ENCODE measurements at regions not wholly inside any gene's neighbourhood (a gene's known extent, or its start where the extent isn't known, plus 50 kb on each side); places are given as distances from the start of the nearest gene placed in this dataset.

DNA sequence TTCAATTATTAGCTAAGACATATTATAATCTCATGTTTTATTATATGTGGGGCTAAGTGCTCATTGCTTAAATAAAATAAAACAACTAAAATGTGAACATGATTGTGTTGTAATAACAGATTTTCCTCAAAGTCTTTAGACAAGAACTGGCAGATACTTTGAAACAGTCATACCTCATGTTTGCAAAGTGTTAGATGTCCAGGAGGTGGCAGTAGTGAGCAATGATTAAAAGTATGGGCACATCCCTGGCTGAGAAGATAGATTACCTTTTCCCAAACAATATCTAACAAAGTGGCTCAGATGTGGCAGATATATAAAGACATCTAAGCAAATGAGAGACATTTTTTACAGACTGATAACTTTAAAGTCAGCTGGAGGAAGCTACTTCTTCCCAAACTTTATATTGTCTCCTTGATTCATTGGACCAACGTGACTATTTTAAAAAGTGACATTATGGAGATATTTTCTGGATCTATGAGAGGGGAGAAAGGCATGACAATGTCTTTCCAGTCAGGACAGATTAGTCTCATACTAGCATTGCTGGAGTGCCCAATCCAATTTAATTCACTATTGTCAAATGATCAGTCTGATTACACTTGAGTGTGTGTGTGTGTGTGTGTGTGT is 269.8 kb downstream of the S1PR1 start:
- peak; percentile 13 for DNase-seq
- TF ChIP-seq POLR2A (IDR thresholded peaks at IDR 0.05) = no peak
- TF ChIP-seq, protein P1, sequence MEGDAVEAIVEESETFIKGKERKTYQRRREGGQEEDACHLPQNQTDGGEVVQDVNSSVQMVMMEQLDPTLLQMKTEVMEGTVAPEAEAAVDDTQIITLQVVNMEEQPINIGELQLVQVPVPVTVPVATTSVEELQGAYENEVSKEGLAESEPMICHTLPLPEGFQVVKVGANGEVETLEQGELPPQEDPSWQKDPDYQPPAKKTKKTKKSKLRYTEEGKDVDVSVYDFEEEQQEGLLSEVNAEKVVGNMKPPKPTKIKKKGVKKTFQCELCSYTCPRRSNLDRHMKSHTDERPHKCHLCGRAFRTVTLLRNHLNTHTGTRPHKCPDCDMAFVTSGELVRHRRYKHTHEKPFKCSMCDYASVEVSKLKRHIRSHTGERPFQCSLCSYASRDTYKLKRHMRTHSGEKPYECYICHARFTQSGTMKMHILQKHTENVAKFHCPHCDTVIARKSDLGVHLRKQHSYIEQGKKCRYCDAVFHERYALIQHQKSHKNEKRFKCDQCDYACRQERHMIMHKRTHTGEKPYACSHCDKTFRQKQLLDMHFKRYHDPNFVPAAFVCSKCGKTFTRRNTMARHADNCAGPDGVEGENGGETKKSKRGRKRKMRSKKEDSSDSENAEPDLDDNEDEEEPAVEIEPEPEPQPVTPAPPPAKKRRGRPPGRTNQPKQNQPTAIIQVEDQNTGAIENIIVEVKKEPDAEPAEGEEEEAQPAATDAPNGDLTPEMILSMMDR (IDR thresholded peaks at IDR 0.05) = peak; percentile 44 to 69 (median 57)

DNA sequence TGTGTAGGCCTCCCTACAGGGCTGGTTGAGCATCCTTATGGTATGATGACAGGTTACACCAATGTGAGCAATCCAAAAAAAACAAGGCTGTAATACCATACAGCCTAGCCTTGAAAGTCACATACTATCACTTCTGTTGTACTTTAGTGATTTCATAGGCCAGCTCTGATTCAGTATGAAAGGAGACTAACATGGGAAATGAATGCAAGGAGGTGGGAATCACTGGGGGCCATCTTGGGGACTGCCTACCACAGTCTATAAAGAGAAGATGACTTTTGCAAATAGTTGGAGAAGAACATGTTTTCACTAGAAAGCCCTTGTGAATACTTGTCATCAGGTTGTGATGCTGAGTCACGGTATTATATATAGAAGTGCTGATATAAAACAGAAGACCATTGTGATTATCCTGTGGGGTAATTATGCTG is 270.7 kb downstream of the S1PR1 start:
- TF ChIP-seq POLR2AphosphoS5 (IDR thresholded peaks at IDR 0.05) = no peak
- TF ChIP-seq EP300 (IDR thresholded peaks at IDR 0.05; ENCODE audit: low read depth) = no peak
- TF ChIP-seq, protein P1 (IDR thresholded peaks at IDR 0.05) = no peak
- TF ChIP-seq POLR2A (IDR thresholded peaks at IDR 0.05) = no peak
- Histone ChIP-seq H3K9me3 (no peaks in the 10 kb centered on the region), H3K4me3 (no peak overlapping the region), H3K36me3 (no peaks in the 10 kb centered on the region), H3K27me3 (no peaks in the 10 kb centered on the region), H3K27ac (no peak overlapping the region), H3K4me1 (peaks cover 0 to 3% (median 0%) of the 10 kb centered on the region in 4 donors)
- in situ Hi-C loops (cut with MboI; ENCODE audit: low pct_ligation_motif_present in 1 of 4, low pct_unique_long_range_greater_than_20kb in 1 of 4, low sequenced_read_pairs in 3 of 4) = no loop called here
- WGBS, 2 donors (ENCODE audit: low coverage in 1 of 2) = 82 to 100% methylated on average over 1 of the region's 1 CpG
- no peak for DNase-seq
- intact Hi-C loops (cut with DNase I; ENCODE audit: low total_unique reads) = no loop called here

More for the DNA sequence above, 269.8 kb downstream of the S1PR1 start:
- Histone ChIP-seq H3K9me3 (no peaks in the 10 kb centered on the region), H3K36me3 (no peaks in the 10 kb centered on the region), H3K27ac (no peak overlapping the region), H3K27me3 (no peaks in the 10 kb centered on the region), H3K4me3 (no peak overlapping the region), H3K4me1 (no peaks in the 10 kb centered on the region)
- in situ Hi-C loops (cut with MboI; ENCODE audit: low pct_ligation_motif_present in 1 of 4, low pct_unique_long_range_greater_than_20kb in 1 of 4, low sequenced_read_pairs in 3 of 4) = no loop called here
- intact Hi-C loops (cut with DNase I; ENCODE audit: low total_unique reads) = no loop called here
- 88 to 97% methylated on average over 1 of the region's 1 CpG for WGBS, 2 donors (ENCODE audit: low coverage in 1 of 2)

- intact Hi-C loops (cut with DNase I; ENCODE audit: low total_unique reads) (no loop called here), in situ Hi-C loops (cut with MboI; ENCODE audit: low pct_ligation_motif_present in 1 of 4, low pct_unique_long_range_greater_than_20kb in 1 of 4, low sequenced_read_pairs in 3 of 4) (no loop called here)
- Histone ChIP-seq H3K27ac (no peak overlapping the region), H3K27me3 (no peaks in the 10 kb centered on the region), H3K36me3 (no peaks in the 10 kb centered on the region), H3K9me3 (no peaks in the 10 kb centered on the region), H3K4me3 (no peak overlapping the region), H3K4me1 (peaks cover 0 to 3% (median 0%) of the 10 kb centered on the region in 4 donors)
- TF ChIP-seq, protein P1 (IDR thresholded peaks at IDR 0.05) = no peak
- TF ChIP-seq EP300 (IDR thresholded peaks at IDR 0.05; ENCODE audit: low read depth) (no peak), POLR2AphosphoS5 (IDR thresholded peaks at IDR 0.05) (no peak), POLR2A (IDR thresholded peaks at IDR 0.05) (no peak)
- DNase-seq = no peak
- WGBS, 2 donors (ENCODE audit: low coverage in 1 of 2) = 68 to 92% methylated on average over 2 of the region's 2 CpGs
These were observed 272.1 kb downstream of the S1PR1 start for GRCh38 chr1:101508913-101509312.

GRCh38 chr1:101509370-101509769 is 272.6 kb downstream of the S1PR1 start:
- no peak for DNase-seq
- in situ Hi-C loops (cut with MboI; ENCODE audit: low pct_ligation_motif_present in 1 of 4, low pct_unique_long_range_greater_than_20kb in 1 of 4, low sequenced_read_pairs in 3 of 4) (no loop called here), intact Hi-C loops (cut with DNase I; ENCODE audit: low total_unique reads) (no loop called here)
- Histone ChIP-seq H3K27ac (no peak overlapping the region), H3K27me3 (no peaks in the 10 kb centered on the region), H3K4me1 (peaks cover 0 to 3% (median 0%) of the 10 kb centered on the region in 4 donors), H3K36me3 (no peaks in the 10 kb centered on the region), H3K9me3 (no peaks in the 10 kb centered on the region), H3K4me3 (no peak overlapping the region)
- 50 to 55% methylated on average over 1 of the region's 1 CpG for whole genome bisulfite sequencing, 2 donors (ENCODE audit: low coverage in 1 of 2)
- no peak for TF ChIP-seq EP300 (IDR thresholded peaks at IDR 0.05; ENCODE audit: low read depth)
- TF ChIP-seq POLR2AphosphoS5 (IDR thresholded peaks at IDR 0.05) = no peak
- TF ChIP-seq, protein P1 (IDR thresholded peaks at IDR 0.05) = no peak
- no peak for TF ChIP-seq POLR2A (IDR thresholded peaks at IDR 0.05)
